ENCODE measurements at regions not wholly inside any gene's neighbourhood (a gene's known extent, or its start where the extent isn't known, plus 50 kb on each side); places are given as distances from the start of the nearest gene placed in this dataset.
"Not testable (repeated sequence)": the region's sequence is repeated elsewhere in the genome, so short reads cannot be mapped to it uniquely, and the experiment has no call there.

DNA sequence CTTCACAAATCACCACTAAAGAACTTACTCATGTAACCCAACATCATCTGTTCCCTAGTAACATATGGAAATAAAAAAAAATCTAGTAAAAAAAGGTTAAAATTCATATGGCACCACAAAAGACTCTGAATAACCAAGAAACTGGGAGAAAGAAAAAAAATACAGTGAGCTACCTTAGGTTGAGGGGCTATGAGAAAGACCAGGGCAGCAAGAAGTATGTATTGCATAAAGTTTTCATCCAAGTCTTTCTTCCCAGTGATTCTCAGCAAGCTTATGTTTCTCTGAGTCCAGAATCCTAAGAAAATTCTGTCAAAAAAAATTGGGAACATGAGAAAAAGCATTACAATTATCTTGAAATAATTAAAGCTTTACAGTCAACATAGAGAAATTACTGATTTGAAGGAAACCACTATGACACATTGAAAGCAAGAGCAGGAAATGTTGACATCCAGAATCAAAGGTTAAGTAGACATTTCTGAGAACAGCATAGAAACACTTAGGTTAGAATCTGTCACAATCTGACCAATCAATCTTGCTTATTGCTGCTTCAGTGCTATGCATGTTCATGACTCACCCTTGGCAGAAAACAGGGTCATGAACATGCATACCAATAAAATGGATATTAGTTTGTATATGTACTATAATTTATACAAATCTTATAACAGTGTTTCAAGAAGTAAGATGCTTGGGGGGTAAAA is 494.0 kb upstream of the POT1 start:
- Histone ChIP-seq H3K9ac (ENCODE audit: low read length) (no peak overlapping the region), H3K9me3 (ENCODE audit: control insufficient read depth, low read length) (peaks cover 9% of the 10 kb centered on the region), H3K4me1 (ENCODE audit: control insufficient read depth, insufficient read depth, low read length) (peaks cover 27% of the 10 kb centered on the region), H3K4me3 (ENCODE audit: low read length) (peak overlapping the region; percentile 36), H3K27me3 (replicated peaks; ENCODE audit: control insufficient read depth, insufficient read depth, low read length) (no peaks in the 10 kb centered on the region), H3K36me3 (ENCODE audit: control insufficient read depth, insufficient read depth, low read length, severe bottlenecking) (no peaks in the 10 kb centered on the region)
- no peak for DNase-seq (ENCODE audit: low read depth)

DNA sequence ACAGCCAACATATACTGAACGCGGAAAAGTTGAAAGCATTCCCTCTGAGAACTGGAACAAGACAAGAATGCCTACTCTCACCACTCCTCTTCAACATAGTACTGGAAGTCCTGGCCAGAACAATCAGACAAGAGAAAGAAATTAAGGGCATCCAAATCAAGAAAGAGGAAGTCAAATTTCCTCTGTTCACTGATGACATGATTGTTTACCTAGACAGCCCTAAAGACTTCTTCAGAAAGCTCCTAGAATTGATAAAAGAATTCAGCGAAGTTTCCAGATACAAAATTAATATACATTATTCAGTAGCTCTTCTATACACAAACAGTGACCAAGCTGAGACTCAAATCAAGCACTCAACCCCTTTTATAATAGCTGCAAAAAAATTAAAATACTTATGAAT is 491.8 kb upstream of the POT1 start:
- not testable (repeated sequence) for H3K36me3 ChIP-seq (ENCODE audit: control insufficient read depth, insufficient read depth, low read length, severe bottlenecking); DNase-seq (ENCODE audit: low read depth); H3K27me3 ChIP-seq (replicated peaks; ENCODE audit: control insufficient read depth, insufficient read depth, low read length); H3K9ac ChIP-seq (ENCODE audit: low read length); H3K9me3 ChIP-seq (ENCODE audit: control insufficient read depth, low read length); H3K4me3 ChIP-seq (ENCODE audit: low read length)
- H3K4me1 ChIP-seq (ENCODE audit: control insufficient read depth, insufficient read depth, low read length): peaks cover 18% of the 10 kb centered on the region

DNA sequence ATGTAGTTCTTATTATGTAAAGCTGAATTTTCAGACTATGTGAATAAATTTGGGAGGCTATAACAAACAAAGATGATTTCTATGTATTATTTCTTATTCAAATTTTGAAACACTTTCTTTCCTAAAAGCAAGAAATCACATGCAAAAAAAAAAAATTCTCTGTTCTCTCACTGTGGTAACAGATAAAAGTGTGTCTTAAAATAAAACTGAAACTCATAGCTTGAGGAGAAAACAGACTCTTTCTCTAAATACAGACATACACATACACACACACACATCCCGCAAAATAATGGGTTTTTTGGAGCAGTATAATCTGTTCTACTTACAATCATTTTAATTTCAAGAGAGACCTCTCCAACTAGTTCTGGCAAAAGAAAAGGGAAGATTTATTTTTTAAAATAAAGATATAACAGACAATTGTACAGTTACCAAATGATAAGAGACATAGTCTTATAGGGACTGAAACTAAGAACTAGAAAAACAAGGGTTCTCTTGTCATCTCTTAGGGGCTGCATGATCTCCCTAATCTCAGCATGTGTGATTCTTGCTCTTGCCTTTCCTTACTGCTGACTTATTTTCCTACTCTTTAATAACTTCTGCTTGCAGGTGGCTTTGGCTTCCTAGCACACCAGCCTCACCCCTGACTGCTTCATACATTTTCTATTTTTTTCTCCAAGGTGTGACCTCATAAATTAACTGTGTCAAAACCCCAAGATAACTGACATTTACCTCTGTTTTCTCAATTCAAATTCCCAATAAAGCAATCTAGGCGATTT is 483.5 kb upstream of the POT1 start:
- no peaks in the 10 kb centered on the region for H3K36me3 ChIP-seq (ENCODE audit: control insufficient read depth, insufficient read depth, low read length, severe bottlenecking)
- no peaks in the 10 kb centered on the region for H3K4me1 ChIP-seq (ENCODE audit: control insufficient read depth, insufficient read depth, low read length)
- no peak for DNase-seq (ENCODE audit: low read depth)
- H3K27me3 ChIP-seq (replicated peaks; ENCODE audit: control insufficient read depth, insufficient read depth, low read length): no peaks in the 10 kb centered on the region
- H3K9me3 ChIP-seq (ENCODE audit: control insufficient read depth, low read length): no peaks in the 10 kb centered on the region
- no peak overlapping the region for H3K4me3 ChIP-seq (ENCODE audit: low read length)
- H3K9ac ChIP-seq (ENCODE audit: low read length): no peak overlapping the region

DNA sequence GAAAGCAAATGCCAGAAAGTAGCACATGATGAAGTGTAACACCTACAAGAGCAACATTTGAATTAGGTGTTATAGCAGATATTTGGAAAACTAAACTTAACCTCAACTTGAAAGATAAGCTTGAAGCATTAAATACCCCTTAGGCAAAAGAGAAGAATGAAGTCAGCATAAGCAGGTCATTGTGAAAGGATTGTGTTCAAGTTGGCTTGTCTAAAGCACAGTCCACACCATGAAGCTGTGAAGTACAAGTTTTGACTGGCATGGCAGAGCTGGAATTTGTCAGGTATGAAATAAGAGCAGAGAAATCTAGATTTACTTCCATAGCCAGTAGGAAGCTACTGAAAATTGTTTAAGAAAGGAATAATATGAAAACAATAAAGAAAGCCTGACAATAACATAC is 480.3 kb upstream of the POT1 start:
- H3K9ac ChIP-seq (ENCODE audit: low read length): no peak overlapping the region
- no peaks in the 10 kb centered on the region for H3K9me3 ChIP-seq (ENCODE audit: control insufficient read depth, low read length)
- H3K4me1 ChIP-seq (ENCODE audit: control insufficient read depth, insufficient read depth, low read length): no peaks in the 10 kb centered on the region

DNA sequence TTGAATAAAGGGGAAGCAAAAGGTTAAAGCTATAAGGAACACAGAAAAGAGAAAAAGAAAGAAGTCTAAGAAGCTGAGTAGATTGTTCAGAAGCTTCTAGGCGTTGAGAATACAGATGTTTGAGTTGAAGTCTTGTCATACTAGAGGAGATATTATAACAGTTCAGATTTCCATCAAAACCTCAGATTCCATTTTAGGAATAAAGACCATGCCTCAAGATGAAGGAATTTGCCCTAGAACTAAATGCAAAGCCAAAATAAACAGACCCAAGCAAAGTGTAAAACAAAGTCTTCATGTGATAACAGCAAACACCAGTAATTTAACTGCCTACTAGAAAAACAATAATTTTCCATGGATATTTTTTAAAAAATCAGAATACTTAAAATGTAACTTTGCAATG is 476.5 kb upstream of the POT1 start:
- Histone ChIP-seq H3K4me1 (ENCODE audit: control insufficient read depth, insufficient read depth, low read length) (no peaks in the 10 kb centered on the region), H3K36me3 (ENCODE audit: control insufficient read depth, insufficient read depth, low read length, severe bottlenecking) (no peaks in the 10 kb centered on the region), H3K9me3 (ENCODE audit: control insufficient read depth, low read length) (no peaks in the 10 kb centered on the region), H3K9ac (ENCODE audit: low read length) (no peak overlapping the region), H3K4me3 (ENCODE audit: low read length) (no peak overlapping the region), H3K27me3 (replicated peaks; ENCODE audit: control insufficient read depth, insufficient read depth, low read length) (no peaks in the 10 kb centered on the region)
- no peak for DNase-seq (ENCODE audit: low read depth)

More for the DNA sequence above, 480.3 kb upstream of the POT1 start:
- H3K36me3 ChIP-seq (ENCODE audit: control insufficient read depth, insufficient read depth, low read length, severe bottlenecking): no peaks in the 10 kb centered on the region
- H3K27me3 ChIP-seq (replicated peaks; ENCODE audit: control insufficient read depth, insufficient read depth, low read length): no peaks in the 10 kb centered on the region
- no peak overlapping the region for H3K4me3 ChIP-seq (ENCODE audit: low read length)
- no peak for DNase-seq (ENCODE audit: low read depth)

DNA sequence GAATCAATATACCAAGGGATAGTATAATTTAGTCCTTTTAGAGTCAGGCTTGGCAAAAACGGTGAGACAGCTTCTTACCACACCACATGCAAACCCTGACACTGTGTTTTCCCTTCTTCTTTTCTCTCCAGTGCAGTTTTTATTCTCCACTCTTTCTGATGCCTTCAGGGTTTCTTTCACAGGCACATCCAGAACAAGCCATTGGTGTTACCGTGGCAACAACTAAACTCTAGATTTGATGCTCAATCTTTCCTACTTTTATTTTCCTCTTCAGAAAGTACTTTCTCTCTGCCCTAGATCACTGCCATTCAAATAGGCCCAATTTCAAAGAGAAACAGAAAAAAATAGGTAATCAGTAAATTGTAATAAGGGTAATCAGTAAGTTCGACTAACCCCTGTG is 469.8 kb upstream of the POT1 start:
- Histone ChIP-seq H3K9ac (ENCODE audit: low read length) (no peak overlapping the region), H3K9me3 (ENCODE audit: control insufficient read depth, low read length) (no peaks in the 10 kb centered on the region), H3K36me3 (ENCODE audit: control insufficient read depth, insufficient read depth, low read length, severe bottlenecking) (no peaks in the 10 kb centered on the region), H3K4me3 (ENCODE audit: low read length) (no peak overlapping the region), H3K4me1 (ENCODE audit: control insufficient read depth, insufficient read depth, low read length) (no peaks in the 10 kb centered on the region), H3K27me3 (replicated peaks; ENCODE audit: control insufficient read depth, insufficient read depth, low read length) (no peaks in the 10 kb centered on the region)
- DNase-seq (ENCODE audit: low read depth): no peak

DNA sequence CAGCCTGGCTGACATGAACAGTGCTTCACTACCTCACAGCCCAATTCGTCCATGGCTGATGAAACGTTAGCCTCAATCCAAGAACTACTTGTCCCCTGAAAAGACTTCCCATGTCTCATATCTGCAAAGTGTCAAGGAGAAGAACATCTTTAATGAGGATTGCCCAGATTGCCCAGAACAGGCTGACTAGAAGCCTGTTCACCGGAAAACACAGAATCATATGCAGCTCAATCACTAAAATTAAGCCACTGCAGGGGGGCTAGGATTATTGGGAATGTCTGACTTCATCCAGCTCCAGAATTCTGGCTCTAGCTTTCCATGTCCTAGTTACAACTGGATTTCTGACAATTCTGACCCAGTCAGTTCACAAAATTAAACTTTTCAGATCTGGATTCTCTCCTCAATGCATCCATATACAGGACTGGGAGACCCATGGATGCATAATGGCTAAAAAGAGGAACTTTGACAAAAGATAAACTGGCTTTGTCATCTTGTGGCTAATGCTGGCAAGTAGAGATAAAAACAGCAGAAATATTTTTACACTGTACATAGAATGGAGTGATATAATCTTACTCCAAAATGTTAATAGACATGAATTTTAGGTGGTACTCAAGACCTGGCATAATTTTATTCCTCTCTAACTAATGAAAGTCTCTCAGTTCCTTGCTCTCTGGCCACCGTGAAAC is 467.0 kb upstream of the POT1 start:
- Histone ChIP-seq H3K4me3 (ENCODE audit: low read length) (no peak overlapping the region), H3K36me3 (ENCODE audit: control insufficient read depth, insufficient read depth, low read length, severe bottlenecking) (no peaks in the 10 kb centered on the region), H3K9me3 (ENCODE audit: control insufficient read depth, low read length) (no peaks in the 10 kb centered on the region), H3K9ac (ENCODE audit: low read length) (no peak overlapping the region), H3K27me3 (replicated peaks; ENCODE audit: control insufficient read depth, insufficient read depth, low read length) (no peaks in the 10 kb centered on the region), H3K4me1 (ENCODE audit: control insufficient read depth, insufficient read depth, low read length) (no peaks in the 10 kb centered on the region)
- no peak for DNase-seq (ENCODE audit: low read depth)

DNA sequence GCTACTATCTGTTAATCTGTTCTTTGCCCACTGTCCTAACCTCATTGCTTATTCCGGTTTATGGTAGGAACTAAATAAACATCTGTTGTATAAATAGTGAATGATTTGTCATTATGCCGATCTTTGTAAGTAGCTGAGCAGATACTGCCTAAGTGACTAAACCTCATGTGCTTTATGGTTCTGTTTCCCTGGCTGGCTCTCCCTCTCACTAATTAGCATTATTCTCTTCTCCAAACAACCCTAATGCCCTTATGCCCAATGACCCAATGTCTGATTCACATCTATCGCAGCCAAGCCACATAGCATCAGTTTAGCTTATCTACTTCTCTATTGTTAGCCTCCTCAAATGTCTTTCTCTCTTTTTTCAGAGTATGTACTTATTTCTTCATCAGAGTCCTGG is 462.3 kb upstream of the POT1 start:
- Histone ChIP-seq H3K27me3 (replicated peaks; ENCODE audit: control insufficient read depth, insufficient read depth, low read length) (no peaks in the 10 kb centered on the region), H3K9me3 (ENCODE audit: control insufficient read depth, low read length) (no peaks in the 10 kb centered on the region), H3K9ac (ENCODE audit: low read length) (no peak overlapping the region), H3K4me3 (ENCODE audit: low read length) (no peak overlapping the region), H3K4me1 (ENCODE audit: control insufficient read depth, insufficient read depth, low read length) (no peaks in the 10 kb centered on the region), H3K36me3 (ENCODE audit: control insufficient read depth, insufficient read depth, low read length, severe bottlenecking) (no peaks in the 10 kb centered on the region)
- DNase-seq (ENCODE audit: low read depth): no peak

DNA sequence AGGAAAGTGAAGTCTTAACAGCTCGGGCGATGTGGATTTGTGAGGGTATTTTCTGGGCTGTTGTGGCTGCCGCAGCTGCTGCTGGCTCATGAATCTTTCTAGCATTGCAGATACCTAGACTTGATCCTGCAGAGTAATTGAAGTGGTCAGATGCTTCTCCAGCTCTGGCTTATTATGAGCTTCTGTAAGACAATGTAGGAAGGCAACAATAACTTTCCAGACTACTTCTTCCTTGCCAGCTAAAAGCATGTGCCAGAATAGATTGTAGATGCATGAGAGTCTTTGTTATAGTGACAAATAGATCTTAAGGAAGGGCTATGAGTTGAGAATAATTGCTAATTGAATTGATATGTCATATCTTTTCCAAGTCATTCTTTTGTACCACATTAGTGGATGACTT is 461.4 kb upstream of the POT1 start:
- no peaks in the 10 kb centered on the region for H3K36me3 ChIP-seq (ENCODE audit: control insufficient read depth, insufficient read depth, low read length, severe bottlenecking)
- no peak overlapping the region for H3K4me3 ChIP-seq (ENCODE audit: low read length)
- no peaks in the 10 kb centered on the region for H3K9me3 ChIP-seq (ENCODE audit: control insufficient read depth, low read length)
- no peaks in the 10 kb centered on the region for H3K4me1 ChIP-seq (ENCODE audit: control insufficient read depth, insufficient read depth, low read length)
- no peaks in the 10 kb centered on the region for H3K27me3 ChIP-seq (replicated peaks; ENCODE audit: control insufficient read depth, insufficient read depth, low read length)
- H3K9ac ChIP-seq (ENCODE audit: low read length): no peak overlapping the region
- no peak for DNase-seq (ENCODE audit: low read depth)

DNA sequence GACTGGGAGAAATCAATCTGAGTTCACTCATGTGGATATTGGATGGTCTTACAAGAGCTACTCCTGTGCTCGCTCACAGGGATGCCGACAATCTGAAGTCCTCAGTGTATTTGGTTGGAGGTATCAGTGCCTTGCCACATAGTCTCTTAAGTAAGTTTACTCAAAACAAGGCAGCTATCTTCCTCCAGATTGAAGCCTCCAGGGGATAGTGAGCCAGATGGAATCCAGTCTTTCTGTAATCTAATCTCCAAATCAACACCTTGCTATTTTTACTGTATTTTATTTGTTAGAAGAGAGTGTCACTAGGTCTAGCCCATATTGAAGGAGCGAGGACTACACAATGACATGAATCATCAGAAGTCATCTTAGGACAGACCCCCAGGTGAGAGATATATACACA is 456.6 kb upstream of the POT1 start:
- H3K4me1 ChIP-seq (ENCODE audit: control insufficient read depth, insufficient read depth, low read length): no peaks in the 10 kb centered on the region
- DNase-seq (ENCODE audit: low read depth): no peak
- peaks cover 14% of the 10 kb centered on the region for H3K9me3 ChIP-seq (ENCODE audit: control insufficient read depth, low read length)
- H3K9ac ChIP-seq (ENCODE audit: low read length): no peak overlapping the region
- H3K36me3 ChIP-seq (ENCODE audit: control insufficient read depth, insufficient read depth, low read length, severe bottlenecking): no peaks in the 10 kb centered on the region
- no peaks in the 10 kb centered on the region for H3K27me3 ChIP-seq (replicated peaks; ENCODE audit: control insufficient read depth, insufficient read depth, low read length)
- no peak overlapping the region for H3K4me3 ChIP-seq (ENCODE audit: low read length)

DNA sequence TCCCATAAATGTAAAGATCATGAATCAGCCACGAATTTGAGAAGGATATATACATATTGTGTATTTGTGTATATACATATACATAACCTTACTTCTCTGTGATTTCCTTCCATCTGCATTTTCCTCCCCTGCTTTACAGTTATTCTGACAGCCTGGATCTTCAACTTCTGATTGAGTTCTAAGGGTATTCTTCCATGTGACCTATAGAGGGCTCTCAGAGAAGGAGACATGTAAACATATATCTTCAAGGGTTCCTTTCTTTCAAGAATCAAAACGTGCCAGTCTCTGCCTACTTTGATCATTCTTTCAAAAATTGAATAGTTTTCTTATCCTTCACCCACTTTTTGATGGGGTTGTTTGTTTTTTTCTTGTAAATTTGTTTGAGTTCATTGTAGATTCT is 453.7 kb upstream of the POT1 start:
- Histone ChIP-seq H3K4me1 (ENCODE audit: control insufficient read depth, insufficient read depth, low read length) (no peaks in the 10 kb centered on the region), H3K4me3 (ENCODE audit: low read length) (no peak overlapping the region), H3K9me3 (ENCODE audit: control insufficient read depth, low read length) (peaks cover 16% of the 10 kb centered on the region), H3K9ac (ENCODE audit: low read length) (no peak overlapping the region), H3K27me3 (replicated peaks; ENCODE audit: control insufficient read depth, insufficient read depth, low read length) (no peaks in the 10 kb centered on the region), H3K36me3 (ENCODE audit: control insufficient read depth, insufficient read depth, low read length, severe bottlenecking) (no peaks in the 10 kb centered on the region)
- DNase-seq (ENCODE audit: low read depth): no peak
